ENCODE measurements at regions not wholly inside any gene's neighbourhood (a gene's known extent, or its start where the extent isn't known, plus 50 kb on each side); places are given as distances from the start of the nearest gene placed in this dataset.

DNA sequence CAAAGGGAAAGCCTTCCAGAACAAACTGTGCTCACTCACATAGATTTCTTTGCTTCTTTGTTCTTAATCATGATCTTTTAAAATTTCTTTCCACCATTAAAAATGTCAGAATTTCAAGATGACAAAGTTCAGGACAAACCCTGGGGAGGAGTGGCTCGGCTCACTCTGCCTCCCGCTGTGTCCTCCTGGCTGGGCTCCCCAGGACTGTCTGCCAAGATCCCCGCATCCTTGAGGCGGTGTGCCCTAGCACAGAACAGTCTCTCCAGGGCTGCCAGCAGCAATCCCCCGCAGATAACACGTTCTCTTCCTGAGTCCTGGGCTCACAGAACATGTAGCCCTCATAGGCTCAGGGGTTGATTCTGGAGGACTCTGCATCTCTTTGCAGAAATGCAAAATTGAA, 98.4 kb upstream of the KCNG1 start:
- H3K36me3 Mint-ChIP-seq (ENCODE audit: low read depth): no peaks in the 10 kb centered on the region
- Histone ChIP-seq H3K27me3 (ENCODE audit: control insufficient read depth in 1 of 2, insufficient read depth in 2 of 2, low read length in 2 of 2) (peaks cover 13 to 17% of the 10 kb centered on the region in 2 experiments), H3K27ac (ENCODE audit: low read depth in 1 of 2, low read length in 2 of 2) (no peak overlapping the region), H3K4me3 (ENCODE audit: low read length) (no peak overlapping the region), H3K36me3 (ENCODE audit: insufficient read depth, low read length) (no peaks in the 10 kb centered on the region), H3K9me3 (ENCODE audit: control insufficient read depth in 1 of 2, insufficient read depth in 1 of 2, low read length in 2 of 2) (no peaks in the 10 kb centered on the region), H3K4me1 (ENCODE audit: insufficient read depth, low read length) (no peaks in the 10 kb centered on the region)
- no peaks in the 10 kb centered on the region for H3K4me1 Mint-ChIP-seq (ENCODE audit: low read depth)
- no peaks in the 10 kb centered on the region for H3K9me3 Mint-ChIP-seq
- ChIA-PET POLR2A (no interaction called here), CTCF (no interaction called here)
- no peak overlapping the region for H3K27ac Mint-ChIP-seq
- H3K27me3 Mint-ChIP-seq: peaks cover 46% of the 10 kb centered on the region
- H3K4me3 Mint-ChIP-seq: no peak overlapping the region
- DNase-seq (no peak), ATAC-seq (ENCODE audit: poor library complexity) (no peak)
- TF ChIP-seq, protein P1, sequence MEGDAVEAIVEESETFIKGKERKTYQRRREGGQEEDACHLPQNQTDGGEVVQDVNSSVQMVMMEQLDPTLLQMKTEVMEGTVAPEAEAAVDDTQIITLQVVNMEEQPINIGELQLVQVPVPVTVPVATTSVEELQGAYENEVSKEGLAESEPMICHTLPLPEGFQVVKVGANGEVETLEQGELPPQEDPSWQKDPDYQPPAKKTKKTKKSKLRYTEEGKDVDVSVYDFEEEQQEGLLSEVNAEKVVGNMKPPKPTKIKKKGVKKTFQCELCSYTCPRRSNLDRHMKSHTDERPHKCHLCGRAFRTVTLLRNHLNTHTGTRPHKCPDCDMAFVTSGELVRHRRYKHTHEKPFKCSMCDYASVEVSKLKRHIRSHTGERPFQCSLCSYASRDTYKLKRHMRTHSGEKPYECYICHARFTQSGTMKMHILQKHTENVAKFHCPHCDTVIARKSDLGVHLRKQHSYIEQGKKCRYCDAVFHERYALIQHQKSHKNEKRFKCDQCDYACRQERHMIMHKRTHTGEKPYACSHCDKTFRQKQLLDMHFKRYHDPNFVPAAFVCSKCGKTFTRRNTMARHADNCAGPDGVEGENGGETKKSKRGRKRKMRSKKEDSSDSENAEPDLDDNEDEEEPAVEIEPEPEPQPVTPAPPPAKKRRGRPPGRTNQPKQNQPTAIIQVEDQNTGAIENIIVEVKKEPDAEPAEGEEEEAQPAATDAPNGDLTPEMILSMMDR (IDR thresholded peaks at IDR 0.05): no peak
- intact Hi-C loops (cut with DNase I, micrococcal nuclease): no loop called here

DNA sequence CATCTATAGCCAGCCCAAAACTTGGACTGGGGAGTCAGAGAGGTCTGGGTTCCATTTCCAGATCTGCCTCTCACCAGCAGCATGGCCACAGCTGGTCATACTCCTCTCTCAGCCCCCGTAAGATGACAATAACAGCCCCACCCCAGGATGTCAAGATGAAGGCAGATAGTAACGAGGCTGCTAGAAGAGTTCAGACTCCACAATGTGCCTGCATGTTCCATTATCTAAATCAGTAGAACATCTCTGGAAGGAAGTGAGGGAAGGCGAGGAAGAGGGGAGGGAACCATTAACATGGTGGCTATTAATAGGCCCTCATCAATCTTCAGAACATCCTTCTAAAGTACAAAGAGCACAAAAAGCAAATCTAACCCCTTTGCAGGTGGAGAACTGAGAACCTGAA, 98.0 kb upstream of the KCNG1 start:
- H3K4me1 ChIP-seq (ENCODE audit: insufficient read depth, low read length): no peaks in the 10 kb centered on the region
- H3K9me3 ChIP-seq (ENCODE audit: control insufficient read depth in 1 of 2, insufficient read depth in 1 of 2, low read length in 2 of 2): no peaks in the 10 kb centered on the region
- no peak overlapping the region for H3K27ac Mint-ChIP-seq
- no peak for ATAC-seq (ENCODE audit: poor library complexity)
- CTCF ChIA-PET: no interaction called here
- intact Hi-C loops (cut with DNase I, micrococcal nuclease): no loop called here
- no peaks in the 10 kb centered on the region for H3K4me1 Mint-ChIP-seq (ENCODE audit: low read depth)
- H3K36me3 ChIP-seq (ENCODE audit: insufficient read depth, low read length): no peaks in the 10 kb centered on the region
- H3K36me3 Mint-ChIP-seq (ENCODE audit: low read depth): no peaks in the 10 kb centered on the region
- no peak overlapping the region for H3K4me3 ChIP-seq (ENCODE audit: low read length)
- POLR2A ChIA-PET: no interaction called here
- no peak overlapping the region for H3K4me3 Mint-ChIP-seq
- TF ChIP-seq, protein P1 (IDR thresholded peaks at IDR 0.05): no peak
- peaks cover 13 to 17% of the 10 kb centered on the region in 2 experiments for H3K27me3 ChIP-seq (ENCODE audit: control insufficient read depth in 1 of 2, insufficient read depth in 2 of 2, low read length in 2 of 2)
- H3K27ac ChIP-seq (ENCODE audit: low read depth in 1 of 2, low read length in 2 of 2): no peak overlapping the region
- H3K27me3 Mint-ChIP-seq: peaks cover 50% of the 10 kb centered on the region
- DNase-seq: no peak
- no peaks in the 10 kb centered on the region for H3K9me3 Mint-ChIP-seq

DNA sequence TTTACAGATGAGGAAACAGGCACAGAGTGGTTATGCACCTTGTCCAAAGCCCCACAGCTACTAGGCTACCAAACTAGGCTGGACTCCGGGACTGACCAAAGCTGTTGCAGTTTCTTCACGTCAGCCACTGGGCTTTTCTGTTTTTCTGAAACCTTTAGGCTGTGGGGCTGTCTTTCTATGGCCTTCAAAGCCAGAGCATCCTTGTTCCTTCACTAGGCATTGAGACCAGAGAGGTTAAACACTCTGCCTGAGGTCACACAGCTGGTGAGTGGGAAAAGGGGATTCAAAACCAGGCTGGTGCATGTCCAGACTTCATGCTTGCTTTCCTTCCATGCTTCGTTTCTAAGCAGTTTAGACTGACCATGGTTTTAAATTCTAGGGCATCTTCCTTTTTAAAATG, 97.5 kb upstream of the KCNG1 start:
- H3K27me3 Mint-ChIP-seq: peaks cover 52% of the 10 kb centered on the region
- no peaks in the 10 kb centered on the region for H3K36me3 ChIP-seq (ENCODE audit: insufficient read depth, low read length)
- CTCF ChIA-PET: no interaction called here

More for the DNA sequence above, 97.5 kb upstream of the KCNG1 start:
- Mint-ChIP-seq H3K36me3 (ENCODE audit: low read depth) (no peaks in the 10 kb centered on the region), H3K9me3 (no peaks in the 10 kb centered on the region), H3K4me1 (ENCODE audit: low read depth) (no peaks in the 10 kb centered on the region), H3K4me3 (no peak overlapping the region), H3K27ac (no peak overlapping the region)
- no peak for ATAC-seq (ENCODE audit: poor library complexity)
- Histone ChIP-seq H3K27me3 (ENCODE audit: control insufficient read depth in 1 of 2, insufficient read depth in 2 of 2, low read length in 2 of 2) (peaks cover 13 to 17% of the 10 kb centered on the region in 2 experiments), H3K9me3 (ENCODE audit: control insufficient read depth in 1 of 2, insufficient read depth in 1 of 2, low read length in 2 of 2) (no peaks in the 10 kb centered on the region), H3K4me1 (ENCODE audit: insufficient read depth, low read length) (no peaks in the 10 kb centered on the region), H3K27ac (ENCODE audit: low read depth in 1 of 2, low read length in 2 of 2) (no peak overlapping the region), H3K4me3 (ENCODE audit: low read length) (no peak overlapping the region)
- no peak for DNase-seq
- TF ChIP-seq, protein P1 (IDR thresholded peaks at IDR 0.05): no peak
- POLR2A ChIA-PET: no interaction called here
- intact Hi-C loops (cut with DNase I, micrococcal nuclease): no loop called here
